OCI-LY7 (cell line): ENCODE measurements at regions not wholly inside any gene's neighbourhood (a gene's known extent, or its start where the extent isn't known, plus 50 kb on each side); places are given as distances from the start of the nearest gene placed in this dataset.

Experiments used
- CTCF ChIP-seq: fragments of 200-600 bp; sonication (generic); conservative IDR thresholded peaks from 2 replicates; pipeline ENCODE4 v1.5.1; 2014; ENCODE audit warnings: mild to moderate bottlenecking, antibody characterized with exemption, low read length, moderate library complexity, mixed read lengths
- EZH2phosphoT487 ChIP-seq: fragments of 200-600 bp; sonication (generic); IDR thresholded peaks from 2 replicates; pipeline ENCODE4 v1.6.1; 2018; ENCODE audit warnings: low read depth, borderline replicate concordance, mild to moderate bottlenecking, mixed run types, antibody characterized with exemption, low read length, moderate library complexity, mixed read lengths

- TF ChIP-seq CTCF (no peak), EZH2phosphoT487 (no peak)
Observed at GRCh38 chr2:128597121-128597762, 278.6 kb upstream of the HS6ST1 start.
